Activated CD8-positive, alpha-beta T cell treated with anti-CD3 and anti-CD28 coated beads for 36 hours (primary cell): ENCODE measurements at regions not wholly inside any gene's neighbourhood (a gene's known extent, or its start where the extent isn't known, plus 50 kb on each side); places are given as distances from the start of the nearest gene placed in this dataset.

Experiments
- ATAC-seq: fragments of 200-7000 bp; cut with Tn5 transposase; one replicate; pipeline ENCODE4 v1.10.0; 2021; ENCODE audit warnings: mild to moderate bottlenecking, moderate library complexity
- CTCF ChIA-PET: fragments of 350-600 bp; sonication (Branson Sonifier 250); formaldehyde crosslinking; loops from one replicate; lab custom pipeline; 2021; ENCODE audit warnings: antibody characterized with exemption; lab: Charles Lee
- POLR2A ChIA-PET: fragments of 350-600 bp; sonication (Branson Sonifier 250); formaldehyde crosslinking; loops from one replicate; lab custom pipeline; 2021; ENCODE audit warnings: antibody characterized with exemption; lab: Charles Lee
- DNase-seq: peaks from one replicate; pipeline ENCODE4 v3.0.0-alpha.2; 2020
- H3K27ac Mint-ChIP-seq: one replicate; pipeline ENCODE4 v1.8.0; 2021; ENCODE audit warnings: mild to moderate bottlenecking, mixed read lengths
- H3K27me3 Mint-ChIP-seq: one replicate; pipeline ENCODE4 v1.8.0; 2021; ENCODE audit warnings: mixed read lengths
- H3K36me3 Mint-ChIP-seq: one replicate; pipeline ENCODE4 v1.8.0; 2021; ENCODE audit warnings: low read depth, mixed read lengths
- H3K4me1 Mint-ChIP-seq: one replicate; pipeline ENCODE4 v1.8.0; 2021; ENCODE audit warnings: low read depth, mixed read lengths
- H3K4me3 Mint-ChIP-seq: one replicate; pipeline ENCODE4 v1.8.0; 2021; ENCODE audit warnings: mild to moderate bottlenecking, moderate library complexity, mixed read lengths
- H3K9me3 Mint-ChIP-seq: one replicate; pipeline ENCODE4 v1.8.0; 2021; ENCODE audit warnings: mixed read lengths
- CTCF ChIP-seq: fragments of 200-600 bp; IDR thresholded peaks from one replicate; pipeline ENCODE4 v1.8.0; 2022; ENCODE audit warnings: antibody characterized with exemption, mild to moderate bottlenecking
- intact Hi-C: fragments of 100-400 bp; cut with micrococcal nuclease; formaldehyde crosslinking; loops from one replicate; pipeline ENCODE4 v1.10.0; 2022

- ChIA-PET CTCF (interaction anchor here (1.6 kb wide), 1 partner anchor 8 kb away, joined by 3 read pairs; no protein-coding TSS in a partner anchor), POLR2A (interaction anchor here (0.6 kb wide), 1 partner anchor 611 kb away, joined by 3 read pairs; no protein-coding TSS in a partner anchor)
- Mint-ChIP-seq H3K4me3 (no peak overlapping the region), H3K27me3 (peaks cover 24% of the 10 kb centered on the region), H3K36me3 (no peaks in the 10 kb centered on the region), H3K4me1 (no peaks in the 10 kb centered on the region), H3K9me3 (no peaks in the 10 kb centered on the region), H3K27ac (no peak overlapping the region)
- ATAC-seq (no peak), DNase-seq (no peak)
- TF ChIP-seq CTCF = no peak
- intact Hi-C loops = no loop called here
These were observed 159.9 kb downstream of the ACTL8 start for GRCh38 chr1:17914987-17915386.

- no peak overlapping the region for H3K27ac Mint-ChIP-seq
- ATAC-seq (no peak), DNase-seq (no peak)
- peaks cover 21% of the 10 kb centered on the region for H3K27me3 Mint-ChIP-seq
- intact Hi-C loops = no loop called here
- H3K9me3 Mint-ChIP-seq = no peaks in the 10 kb centered on the region
- H3K4me3 Mint-ChIP-seq = no peak overlapping the region
- H3K36me3 Mint-ChIP-seq = no peaks in the 10 kb centered on the region
- H3K4me1 Mint-ChIP-seq = no peaks in the 10 kb centered on the region
- no peak for TF ChIP-seq CTCF
- ChIA-PET POLR2A (no interaction called here), CTCF (interaction anchor here (1.6 kb wide), 1 partner anchor 7 kb away, joined by 3 read pairs; no protein-coding TSS in a partner anchor)
These were observed 160.5 kb downstream of the ACTL8 start for GRCh38 chr1:17915511-17916197.

- Mint-ChIP-seq H3K4me3 (no peak overlapping the region), H3K9me3 (no peaks in the 10 kb centered on the region), H3K27ac (no peak overlapping the region), H3K27me3 (peaks cover 20% of the 10 kb centered on the region), H3K36me3 (no peaks in the 10 kb centered on the region), H3K4me1 (no peaks in the 10 kb centered on the region)
- TF ChIP-seq CTCF = no peak
- ChIA-PET POLR2A (no interaction called here), CTCF (no interaction called here)
- intact Hi-C loops = no loop called here
- ATAC-seq (no peak), DNase-seq (no peak)
These were observed 161.6 kb downstream of the ACTL8 start for GRCh38 chr1:17916702-17917101.

GRCh38 chr1:17919525-17920439 lies 164.6 kb downstream of the ACTL8 start:
- Mint-ChIP-seq H3K36me3 (no peaks in the 10 kb centered on the region), H3K27ac (no peak overlapping the region), H3K9me3 (no peaks in the 10 kb centered on the region), H3K27me3 (peaks cover 22% of the 10 kb centered on the region), H3K4me3 (no peak overlapping the region), H3K4me1 (no peaks in the 10 kb centered on the region)
- POLR2A ChIA-PET = no interaction called here
- intact Hi-C loops = loop anchor here (10.0 kb wide), 1 partner anchor 185 kb away; the partner anchor contains the start of gene IGSF21
- no peak for ATAC-seq
- TF ChIP-seq CTCF = no peak
- peak; percentile 23 for DNase-seq
- CTCF ChIA-PET = no interaction called here
